ENCODE measurements at regions not wholly inside any gene's neighbourhood (a gene's known extent, or its start where the extent isn't known, plus 50 kb on each side); places are given as distances from the start of the nearest gene placed in this dataset.

DNA sequence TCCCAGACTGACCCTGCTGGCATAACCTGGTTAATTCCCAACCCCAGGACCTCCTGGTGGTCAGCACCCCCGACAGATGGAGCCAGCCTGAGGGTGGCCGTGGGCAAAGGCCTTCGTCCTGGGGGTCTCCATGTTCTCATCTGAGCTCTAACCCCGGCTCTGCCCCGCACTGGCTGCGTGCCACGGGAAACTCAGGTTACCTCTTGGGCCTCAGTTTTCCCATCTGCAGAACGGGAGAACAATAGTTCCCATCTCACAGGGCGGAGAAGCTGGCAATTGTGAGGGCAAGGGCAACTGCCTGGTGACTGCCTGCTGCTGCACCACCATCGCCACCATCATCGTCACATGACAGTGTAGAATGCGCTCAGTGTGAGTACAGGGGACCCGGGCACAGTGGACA, 77.9 kb downstream of the RFLNA start:
- no peaks in the 10 kb centered on the region for H3K27me3 ChIP-seq (ENCODE audit: insufficient read depth, low read length, poor library complexity, severe bottlenecking)
- no peaks in the 10 kb centered on the region for H4K20me1 ChIP-seq (ENCODE audit: insufficient read depth, low read length, poor library complexity, severe bottlenecking)
- H3K4me3 ChIP-seq (ENCODE audit: low read length, poor library complexity, severe bottlenecking): no peak overlapping the region
- no peaks in the 10 kb centered on the region for H3F3A ChIP-seq (ENCODE audit: low read depth)
- H3K36me3 ChIP-seq (ENCODE audit: insufficient read depth, low read length): peaks cover 44% of the 10 kb centered on the region; the same call in 1 of the 2 replicates
- H3K9me3 ChIP-seq (ENCODE audit: insufficient read depth, low read depth, low read length): no peaks in the 10 kb centered on the region
- no peak overlapping the region for H3K9ac ChIP-seq (ENCODE audit: low read depth, low read length, poor library complexity, severe bottlenecking)
- no peaks in the 10 kb centered on the region for H3K79me2 ChIP-seq (ENCODE audit: insufficient read depth, low read length)
- H3K9me2 ChIP-seq (replicated peaks; ENCODE audit: low read depth, low read length): no peaks in the 10 kb centered on the region
- H2AFZ ChIP-seq (ENCODE audit: low read length): no peak overlapping the region
- TF ChIP-seq, protein P1, sequence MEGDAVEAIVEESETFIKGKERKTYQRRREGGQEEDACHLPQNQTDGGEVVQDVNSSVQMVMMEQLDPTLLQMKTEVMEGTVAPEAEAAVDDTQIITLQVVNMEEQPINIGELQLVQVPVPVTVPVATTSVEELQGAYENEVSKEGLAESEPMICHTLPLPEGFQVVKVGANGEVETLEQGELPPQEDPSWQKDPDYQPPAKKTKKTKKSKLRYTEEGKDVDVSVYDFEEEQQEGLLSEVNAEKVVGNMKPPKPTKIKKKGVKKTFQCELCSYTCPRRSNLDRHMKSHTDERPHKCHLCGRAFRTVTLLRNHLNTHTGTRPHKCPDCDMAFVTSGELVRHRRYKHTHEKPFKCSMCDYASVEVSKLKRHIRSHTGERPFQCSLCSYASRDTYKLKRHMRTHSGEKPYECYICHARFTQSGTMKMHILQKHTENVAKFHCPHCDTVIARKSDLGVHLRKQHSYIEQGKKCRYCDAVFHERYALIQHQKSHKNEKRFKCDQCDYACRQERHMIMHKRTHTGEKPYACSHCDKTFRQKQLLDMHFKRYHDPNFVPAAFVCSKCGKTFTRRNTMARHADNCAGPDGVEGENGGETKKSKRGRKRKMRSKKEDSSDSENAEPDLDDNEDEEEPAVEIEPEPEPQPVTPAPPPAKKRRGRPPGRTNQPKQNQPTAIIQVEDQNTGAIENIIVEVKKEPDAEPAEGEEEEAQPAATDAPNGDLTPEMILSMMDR (conservative IDR thresholded peaks at IDR 0.05; ENCODE audit: low read length): no peak
- no peak for TF ChIP-seq EZH2phosphoT487 (IDR thresholded peaks at IDR 0.05; ENCODE audit: borderline replicate concordance)
- H3K4me1 ChIP-seq (ENCODE audit: insufficient read depth, low read length, poor library complexity, severe bottlenecking): no peaks in the 10 kb centered on the region
- no peak overlapping the region for H3K4me2 ChIP-seq (ENCODE audit: low read depth, low read length, poor library complexity, severe bottlenecking)

DNA sequence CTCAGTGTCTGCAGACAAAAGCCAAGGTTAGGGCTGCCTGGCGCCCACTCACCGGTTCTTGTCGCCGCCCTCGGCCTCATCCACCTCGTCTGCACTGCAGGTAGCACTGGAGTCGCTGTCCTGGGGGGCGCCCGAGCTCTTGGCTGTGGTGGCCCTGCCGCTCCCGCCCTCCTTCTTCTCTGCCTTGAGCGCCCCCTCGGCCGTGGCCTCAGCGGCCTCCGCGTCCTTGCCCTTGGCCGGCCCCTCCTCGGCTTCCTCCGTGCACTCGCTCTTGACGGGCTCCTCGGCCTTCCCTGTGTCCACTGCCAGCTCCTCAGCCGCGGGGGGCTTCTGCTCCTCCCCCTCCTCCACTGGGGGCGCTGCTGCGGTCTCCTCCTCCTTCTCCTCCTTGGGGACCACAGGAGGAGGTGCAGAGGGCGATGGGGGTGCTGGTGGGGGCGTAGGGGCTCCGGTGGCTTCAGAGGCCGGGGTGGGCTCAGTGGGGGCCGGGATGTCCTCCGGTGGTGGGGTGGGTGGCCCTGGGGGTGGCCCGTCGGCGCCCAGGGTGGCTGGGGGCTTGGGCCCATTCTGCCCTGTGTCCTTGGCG, 77.2 kb downstream of the RFLNA start:
- H3K79me2 ChIP-seq (ENCODE audit: insufficient read depth, low read length): no peaks in the 10 kb centered on the region
- H3K27me3 ChIP-seq (ENCODE audit: insufficient read depth, low read length, poor library complexity, severe bottlenecking): no peaks in the 10 kb centered on the region
- H3K4me3 ChIP-seq (ENCODE audit: low read length, poor library complexity, severe bottlenecking): no peak overlapping the region
- no peak for TF ChIP-seq EZH2phosphoT487 (IDR thresholded peaks at IDR 0.05; ENCODE audit: borderline replicate concordance)
- TF ChIP-seq, protein P1 (conservative IDR thresholded peaks at IDR 0.05; ENCODE audit: low read length): no peak
- no peaks in the 10 kb centered on the region for H3K9me3 ChIP-seq (ENCODE audit: insufficient read depth, low read depth, low read length)
- no peak overlapping the region for H3K9ac ChIP-seq (ENCODE audit: low read depth, low read length, poor library complexity, severe bottlenecking)
- H4K20me1 ChIP-seq (ENCODE audit: insufficient read depth, low read length, poor library complexity, severe bottlenecking): no peaks in the 10 kb centered on the region
- peaks cover 41% of the 10 kb centered on the region; the same call in 1 of the 2 replicates for H3K36me3 ChIP-seq (ENCODE audit: insufficient read depth, low read length)
- no peak overlapping the region for H2AFZ ChIP-seq (ENCODE audit: low read length)
- H3K9me2 ChIP-seq (replicated peaks; ENCODE audit: low read depth, low read length): no peaks in the 10 kb centered on the region
- H3K4me1 ChIP-seq (ENCODE audit: insufficient read depth, low read length, poor library complexity, severe bottlenecking): no peaks in the 10 kb centered on the region
- H3F3A ChIP-seq (ENCODE audit: low read depth): no peaks in the 10 kb centered on the region
- H3K4me2 ChIP-seq (ENCODE audit: low read depth, low read length, poor library complexity, severe bottlenecking): no peak overlapping the region

DNA sequence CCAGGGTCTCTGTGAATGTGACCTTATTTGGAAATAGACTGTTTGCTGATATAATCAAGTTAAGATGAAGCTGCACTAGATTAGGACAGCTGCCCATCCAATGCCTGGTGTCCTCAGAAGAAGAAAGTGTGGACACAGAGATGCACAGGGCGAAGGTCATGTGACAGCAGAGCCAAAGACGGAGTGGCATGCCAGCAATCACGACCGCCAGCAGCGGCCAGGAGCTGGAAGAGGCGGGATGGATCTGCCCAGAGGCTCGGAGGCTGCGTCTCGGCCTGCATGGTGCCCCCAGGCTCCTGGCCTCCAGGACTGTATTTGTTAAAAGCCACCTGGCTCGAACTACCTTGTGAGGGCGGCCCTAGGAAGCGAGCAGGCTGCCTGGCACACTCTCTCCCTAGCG, 76.5 kb downstream of the RFLNA start:
- no peak overlapping the region for H3K4me3 ChIP-seq (ENCODE audit: low read length, poor library complexity, severe bottlenecking)
- no peaks in the 10 kb centered on the region for H3K27me3 ChIP-seq (ENCODE audit: insufficient read depth, low read length, poor library complexity, severe bottlenecking)
- TF ChIP-seq, protein P1 (conservative IDR thresholded peaks at IDR 0.05; ENCODE audit: low read length): no peak
- TF ChIP-seq EZH2phosphoT487 (IDR thresholded peaks at IDR 0.05; ENCODE audit: borderline replicate concordance): no peak
- H3K79me2 ChIP-seq (ENCODE audit: insufficient read depth, low read length): no peaks in the 10 kb centered on the region
- no peaks in the 10 kb centered on the region for H3K9me3 ChIP-seq (ENCODE audit: insufficient read depth, low read depth, low read length)
- H3K4me1 ChIP-seq (ENCODE audit: insufficient read depth, low read length, poor library complexity, severe bottlenecking): no peaks in the 10 kb centered on the region
- H4K20me1 ChIP-seq (ENCODE audit: insufficient read depth, low read length, poor library complexity, severe bottlenecking): no peaks in the 10 kb centered on the region
- H3K9me2 ChIP-seq (replicated peaks; ENCODE audit: low read depth, low read length): no peaks in the 10 kb centered on the region
- H3K36me3 ChIP-seq (ENCODE audit: insufficient read depth, low read length): peaks cover 34% of the 10 kb centered on the region; the same call in 1 of the 2 replicates
- no peak overlapping the region for H3K9ac ChIP-seq (ENCODE audit: low read depth, low read length, poor library complexity, severe bottlenecking)
- H2AFZ ChIP-seq (ENCODE audit: low read length): no peak overlapping the region
- no peak overlapping the region for H3K4me2 ChIP-seq (ENCODE audit: low read depth, low read length, poor library complexity, severe bottlenecking)
- no peaks in the 10 kb centered on the region for H3F3A ChIP-seq (ENCODE audit: low read depth)

Measured in Loucy (cell line).